ENCODE measurements at regions not wholly inside any gene's neighbourhood (a gene's known extent, or its start where the extent isn't known, plus 50 kb on each side); places are given as distances from the start of the nearest gene placed in this dataset.

DNA sequence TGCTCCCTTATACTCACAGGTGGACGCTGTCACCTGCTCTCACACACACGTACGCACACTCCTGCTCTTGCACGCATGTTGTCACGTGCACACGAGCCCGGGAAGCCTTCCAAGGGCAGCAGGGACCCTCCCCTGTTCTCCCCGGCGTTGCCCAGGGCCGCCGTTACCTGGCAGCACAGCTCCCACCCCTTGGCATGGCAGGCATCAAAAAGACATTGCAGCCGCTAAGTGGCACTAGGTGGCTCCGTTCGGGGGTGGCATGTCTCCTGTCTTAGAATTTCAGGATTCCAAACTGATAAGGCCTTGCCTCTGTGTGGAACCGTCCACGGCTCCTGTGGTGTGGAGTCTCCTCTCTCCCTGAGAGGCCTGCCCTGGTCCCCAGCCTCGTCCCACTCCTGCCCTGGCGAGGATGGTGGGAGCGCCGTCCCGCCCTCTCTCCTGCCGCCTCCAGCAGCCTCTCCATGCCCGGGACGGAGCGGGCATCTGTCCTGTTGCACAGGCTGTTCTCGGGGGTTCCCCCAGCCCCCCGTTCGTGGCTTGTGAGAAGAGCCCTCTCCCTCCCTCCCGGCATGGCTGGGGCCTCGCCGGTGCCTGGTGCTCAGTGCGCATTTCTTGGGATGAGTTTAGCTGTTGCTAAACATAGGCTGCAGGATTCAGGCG lies 126.7 kb upstream of the GSE1 start:
- no peak for DNase-seq

DNA sequence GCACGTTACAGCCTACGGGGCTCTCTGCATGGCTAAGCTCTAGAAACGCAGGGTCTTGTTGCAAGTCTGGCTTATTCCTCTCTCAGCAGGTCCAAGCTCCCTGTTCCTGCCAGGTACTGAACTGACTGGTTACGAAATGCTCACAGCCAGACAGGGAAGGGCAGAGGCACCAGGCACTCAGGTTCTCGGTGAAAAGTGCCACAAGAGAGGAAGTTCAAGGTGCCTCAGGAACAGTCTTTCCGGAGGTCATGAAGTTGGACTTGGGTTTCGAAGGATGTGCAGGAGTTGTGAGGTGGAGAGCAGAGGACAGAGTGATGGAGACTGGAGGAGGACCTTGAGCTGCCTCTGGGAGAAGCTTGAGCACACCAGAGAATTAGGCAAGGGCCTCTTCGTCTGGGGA lies 124.7 kb upstream of the GSE1 start:
- no peak for DNase-seq

- DNase-seq, result no peak
These were observed 122.6 kb upstream of the GSE1 start for GRCh38 chr16:85490407-85491057.

- no peak for DNase-seq
These were observed 121.9 kb upstream of the GSE1 start for GRCh38 chr16:85491058-85491771.

GRCh38 chr16:85491798-85492294 lies 121.3 kb upstream of the GSE1 start:
- no peak for DNase-seq

DNA sequence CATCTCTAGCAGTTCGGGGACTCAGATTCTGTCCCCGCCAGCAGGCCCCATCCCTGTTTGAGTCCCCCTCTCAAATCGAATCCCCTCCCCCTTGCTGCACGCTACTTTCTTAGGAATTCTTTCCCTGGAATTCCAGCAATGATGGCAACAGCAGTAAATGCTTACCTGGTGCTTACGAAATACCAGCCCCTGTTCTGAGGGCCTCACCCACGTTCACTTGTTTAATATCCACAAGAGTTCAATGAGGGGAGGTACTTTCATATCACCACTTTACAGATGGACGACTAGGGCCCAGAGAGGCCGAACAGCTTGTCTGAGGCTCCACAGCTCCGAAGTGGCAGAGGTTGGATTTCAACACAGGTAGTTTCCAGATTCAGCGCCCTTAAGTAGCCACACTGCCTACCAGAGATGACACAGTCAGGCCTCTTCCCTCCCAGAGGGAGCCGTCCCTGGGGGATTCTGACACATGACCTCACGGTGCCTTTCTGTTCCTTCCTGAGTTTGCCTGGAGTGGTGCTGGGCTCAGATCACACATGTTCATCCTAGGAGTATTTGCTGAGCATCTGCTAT lies 120.7 kb upstream of the GSE1 start:
- DNase-seq, result no peak

GRCh38 chr16:85494315-85494714 lies 118.8 kb upstream of the GSE1 start:
- DNase-seq, result no peak

GRCh38 chr16:85495259-85495658 lies 117.9 kb upstream of the GSE1 start:
- DNase-seq, result no peak

GRCh38 chr16:85495823-85496538 lies 117.1 kb upstream of the GSE1 start:
- DNase-seq, result no peak

- DNase-seq, result no peak
These were observed 115.4 kb upstream of the GSE1 start for GRCh38 chr16:85497622-85498314.

- DNase-seq, result no peak
These were observed 114.5 kb upstream of the GSE1 start for GRCh38 chr16:85498607-85499006.

GRCh38 chr16:85500220-85500619 lies 112.9 kb upstream of the GSE1 start:
- no peak for DNase-seq

DNA sequence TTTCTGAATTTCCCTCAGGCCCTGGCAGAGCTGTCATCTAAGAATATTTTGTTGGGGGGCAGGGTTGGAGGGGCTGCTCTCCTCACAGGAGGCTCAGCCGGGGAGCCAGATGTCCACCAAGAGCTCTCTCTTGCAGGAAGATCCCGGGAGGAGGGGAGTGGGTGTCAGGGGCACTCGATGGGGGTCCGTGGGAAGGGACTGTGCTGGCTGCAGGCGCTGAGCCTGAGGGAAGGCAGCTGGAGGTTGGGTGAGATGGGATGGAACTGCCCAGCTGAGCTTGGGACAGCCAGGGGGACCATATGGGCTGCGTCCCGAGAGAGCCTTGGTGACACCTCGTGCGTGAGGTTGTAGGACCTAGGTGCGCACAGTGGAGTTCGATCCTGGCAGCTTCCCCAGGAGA lies 111.2 kb upstream of the GSE1 start:
- no peak for DNase-seq

DNA sequence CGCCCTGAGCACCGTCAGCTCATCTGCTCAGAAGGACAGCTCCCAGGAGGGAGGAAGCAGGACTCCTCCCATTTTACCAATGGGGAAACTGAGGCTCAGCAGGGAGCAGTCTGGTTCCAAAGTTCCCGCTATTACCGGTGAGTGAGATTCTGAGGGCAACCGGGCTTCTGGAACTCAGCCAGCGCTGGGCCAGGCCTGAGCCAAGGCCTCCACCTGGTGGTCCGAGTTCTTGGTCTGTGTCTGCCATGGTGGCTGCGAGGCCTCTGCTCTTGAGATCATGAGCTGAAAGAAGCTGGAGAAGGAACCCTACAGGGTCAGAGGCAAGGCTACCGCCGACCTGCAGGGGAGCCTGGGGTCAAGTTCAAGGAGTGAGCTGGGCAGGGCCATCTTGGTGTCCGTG lies 110.8 kb upstream of the GSE1 start:
- DNase-seq, result no peak

DNA sequence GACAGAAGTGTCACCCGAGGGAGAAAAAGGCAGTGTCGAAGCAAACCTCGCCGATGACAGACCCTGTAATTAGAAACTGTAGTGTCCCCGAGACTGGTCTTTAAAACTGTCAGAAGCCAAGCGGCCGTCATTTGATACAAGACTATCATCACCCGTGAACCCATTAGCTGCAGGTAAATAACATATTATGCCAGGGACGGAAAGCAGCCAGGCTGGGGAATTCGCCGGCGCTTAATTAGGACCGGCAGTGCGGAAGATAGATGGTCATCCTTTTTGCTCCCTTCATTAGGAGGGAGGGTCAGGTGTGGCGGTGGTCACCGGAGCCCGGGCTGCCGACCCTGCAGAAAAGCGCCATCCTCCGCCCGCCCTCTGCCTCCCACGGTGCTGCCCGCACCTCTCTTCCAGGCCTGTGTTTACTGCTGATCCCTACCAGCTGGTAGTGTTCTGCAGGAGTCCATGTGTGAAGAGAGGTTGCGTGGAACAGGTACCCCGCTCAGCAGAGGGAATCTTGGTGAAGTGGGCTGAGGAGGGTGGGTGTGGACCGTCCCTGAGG lies 109.4 kb upstream of the GSE1 start:
- no peak for DNase-seq

DNA sequence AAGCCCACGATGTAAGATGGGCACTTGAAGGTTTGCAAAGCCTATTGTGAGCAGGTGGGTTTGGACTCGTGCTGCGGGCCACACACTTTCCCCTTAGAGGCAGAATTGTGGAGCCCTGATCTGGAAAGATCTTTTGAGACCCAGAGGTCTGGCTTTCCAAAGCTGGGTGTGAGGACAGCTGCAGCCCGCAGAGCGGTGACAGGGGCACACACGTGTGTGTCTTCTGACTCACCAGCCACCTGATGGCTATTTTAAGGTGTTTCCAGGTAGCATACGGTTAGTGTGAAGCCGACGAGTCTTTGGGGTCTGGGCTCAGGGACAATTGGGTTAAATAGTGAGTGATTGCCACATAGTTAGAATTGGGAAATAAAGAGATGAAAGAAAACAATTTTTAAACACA lies 108.9 kb upstream of the GSE1 start:
- DNase-seq, result no peak

GRCh38 chr16:85505794-85506634 lies 107.1 kb upstream of the GSE1 start:
- no peak for DNase-seq

GRCh38 chr16:85506635-85506911 lies 106.5 kb upstream of the GSE1 start:
- no peak for DNase-seq

GRCh38 chr16:85507342-85507741 lies 105.8 kb upstream of the GSE1 start:
- no peak for DNase-seq

DNA sequence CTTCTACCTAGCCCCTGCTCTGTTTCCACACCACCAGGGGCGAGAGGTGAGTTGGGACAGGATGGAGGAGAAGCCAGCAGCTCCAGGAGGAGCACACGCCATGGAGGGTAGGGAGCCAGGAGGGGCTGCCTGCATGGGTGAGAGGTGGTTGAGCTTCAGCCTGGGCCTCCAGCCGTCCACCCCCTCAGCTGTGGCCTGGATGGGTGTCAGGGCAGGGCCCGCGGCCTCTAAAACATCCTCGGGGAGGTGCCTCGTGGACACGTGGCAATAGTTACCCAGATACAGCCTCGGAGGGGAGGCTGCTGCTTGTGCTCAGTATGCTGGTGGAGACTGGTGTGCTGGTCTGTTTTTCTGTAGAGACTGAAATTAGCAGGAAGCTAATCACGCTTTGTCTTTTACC lies 104.7 kb upstream of the GSE1 start:
- DNase-seq, result no peak

DNA sequence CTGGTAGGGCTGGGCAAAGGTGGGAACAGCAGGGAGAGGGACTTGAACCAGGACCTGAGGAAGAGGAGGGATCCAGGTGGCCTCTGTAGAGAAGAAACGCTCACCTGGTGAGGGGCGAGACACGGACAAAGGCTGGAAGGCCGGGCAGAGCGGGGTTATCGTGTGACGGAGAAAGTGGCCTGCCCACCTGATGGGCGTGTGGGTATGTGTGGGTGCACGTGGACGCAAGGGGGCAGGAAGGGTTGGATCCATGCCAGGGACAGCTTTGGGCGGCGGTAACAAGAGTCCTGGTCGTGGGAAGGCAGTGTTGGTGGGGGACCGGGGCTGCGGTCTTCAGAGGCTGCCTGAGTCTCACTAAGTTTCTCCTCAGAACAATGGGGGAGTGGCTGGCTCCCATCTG lies 104.1 kb upstream of the GSE1 start:
- no peak for DNase-seq

All from DMS 273 treated with DMSO at 0.1 percent for 48 hours (cell line).